ENCODE measurements at regions not wholly inside any gene's neighbourhood (a gene's known extent, or its start where the extent isn't known, plus 50 kb on each side); places are given as distances from the start of the nearest gene placed in this dataset.
A peak's percentile ranks its signal among the peaks of the same experiment; 100 is the strongest.

DNA sequence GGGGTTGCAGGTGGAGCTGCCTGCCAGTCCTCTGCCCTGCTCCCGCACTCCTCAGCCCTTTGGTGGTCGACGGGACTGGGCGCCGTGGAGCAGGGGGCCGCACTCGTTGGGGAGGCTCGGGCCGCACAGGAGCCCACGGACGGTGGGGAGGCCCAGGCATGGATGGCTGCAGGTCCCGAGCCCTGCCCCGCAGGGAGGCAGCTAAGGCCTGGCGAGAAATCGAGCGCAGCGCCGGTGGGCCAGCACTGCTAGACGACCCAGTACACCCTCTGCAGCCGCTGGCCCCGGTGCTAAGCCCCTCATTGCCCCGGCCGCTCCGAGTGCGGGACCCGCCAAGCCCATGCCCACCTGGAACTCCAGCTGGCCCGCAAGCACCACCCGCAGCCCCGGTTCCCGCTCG lies 221.8 kb downstream of the BTG1 start:
- Histone ChIP-seq H3K36me3 (ENCODE audit: control insufficient read depth in 2 of 2, extremely low read depth in 1 of 2, insufficient read depth in 1 of 2, low read length in 1 of 2) (no peaks in the 10 kb centered on the region), H3K27me3 (replicated peaks in 1 of 2; ENCODE audit: control insufficient read depth in 2 of 2, extremely low read depth in 1 of 2, insufficient read depth in 2 of 2, low read length in 1 of 2) (no peaks in the 10 kb centered on the region), H3K4me3 (ENCODE audit: control insufficient read depth in 1 of 2, extremely low read depth in 1 of 2, low read length in 1 of 2) (no peak overlapping the region), H3K4me1 (ENCODE audit: control insufficient read depth in 1 of 2, extremely low read depth in 1 of 2, insufficient read depth in 2 of 2, low read length in 2 of 2) (peaks cover 0 to 4% of the 10 kb centered on the region in 2 experiments), H3K27ac (ENCODE audit: low read length) (no peak overlapping the region), H3K9me3 (no peaks in the 10 kb centered on the region)
- ATAC-seq (replicated peaks in 1 of 4) (no peak), DNase-seq (no peak)
- Mint-ChIP-seq H3K36me3 (peaks cover 4% of the 10 kb centered on the region), H3K27ac (no peak overlapping the region), H3K27me3 (no peaks in the 10 kb centered on the region), H3K4me1 (peaks cover 27% of the 10 kb centered on the region in 3 donors), H3K4me3 (no peak overlapping the region), H3K9me3 (peaks cover 0 to 9% (median 4%) of the 10 kb centered on the region in 3 donors)
- 95% methylated on average over 25 of the region's 31 CpGs for WGBS (ENCODE audit: insufficient coverage)
- ChIA-PET POLR2A (interaction anchor here in 1 of 2 donors (0.6 kb wide), 1 partner anchor 475 kb away, joined by 3 read pairs; no protein-coding TSS in a partner anchor), CTCF (no interaction called here)

DNA sequence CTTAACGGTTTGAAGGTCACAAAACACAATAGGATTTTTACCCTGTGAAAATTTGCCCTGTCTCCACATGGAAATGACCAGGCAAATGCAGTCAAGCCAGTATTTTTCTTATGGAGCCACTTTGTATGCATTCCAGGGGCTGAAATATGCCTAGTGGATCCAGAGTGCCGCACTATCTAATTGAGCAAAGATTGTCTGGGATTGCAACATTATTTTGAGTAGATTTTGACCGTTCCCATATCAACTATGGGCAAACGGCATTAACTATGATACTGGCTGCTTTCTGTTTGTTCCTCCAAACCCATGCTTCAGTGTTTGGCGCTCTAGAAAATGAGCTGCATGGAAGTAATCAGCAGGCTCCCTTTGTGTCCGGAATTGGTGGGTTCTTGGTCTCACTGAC lies 223.0 kb downstream of the BTG1 start:
- H3K36me3 ChIP-seq (ENCODE audit: control insufficient read depth in 2 of 2, extremely low read depth in 1 of 2, insufficient read depth in 1 of 2, low read length in 1 of 2) = no peaks in the 10 kb centered on the region
- H3K4me1 ChIP-seq (ENCODE audit: control insufficient read depth in 1 of 2, extremely low read depth in 1 of 2, insufficient read depth in 2 of 2, low read length in 2 of 2) = peaks cover 0 to 4% of the 10 kb centered on the region in 2 experiments
- no peak for DNase-seq
- no peak for ATAC-seq (replicated peaks in 1 of 4)
- Mint-ChIP-seq H3K27ac (no peak overlapping the region), H3K9me3 (peaks cover 0 to 2% (median 0%) of the 10 kb centered on the region in 3 donors), H3K4me1 (peaks cover 33 to 36% (median 35%) of the 10 kb centered on the region in 3 donors), H3K4me3 (no peak overlapping the region), H3K36me3 (peaks cover 4% of the 10 kb centered on the region), H3K27me3 (no peaks in the 10 kb centered on the region)
- H3K9me3 ChIP-seq = no peaks in the 10 kb centered on the region
- no peak overlapping the region for H3K4me3 ChIP-seq (ENCODE audit: control insufficient read depth in 1 of 2, extremely low read depth in 1 of 2, low read length in 1 of 2)
- WGBS (ENCODE audit: insufficient coverage) = 97% methylated on average over 6 of the region's 6 CpGs
- POLR2A ChIA-PET = interaction anchor here in 1 of 2 donors (0.6 kb wide), 2 partner anchors 211 to 219 kb away, joined by 3 read pairs; no protein-coding TSS in a partner anchor
- CTCF ChIA-PET = no interaction called here
- H3K27me3 ChIP-seq (replicated peaks in 1 of 2; ENCODE audit: control insufficient read depth in 2 of 2, extremely low read depth in 1 of 2, insufficient read depth in 2 of 2, low read length in 1 of 2) = no peaks in the 10 kb centered on the region
- no peak overlapping the region for H3K27ac ChIP-seq (ENCODE audit: low read length)

DNA sequence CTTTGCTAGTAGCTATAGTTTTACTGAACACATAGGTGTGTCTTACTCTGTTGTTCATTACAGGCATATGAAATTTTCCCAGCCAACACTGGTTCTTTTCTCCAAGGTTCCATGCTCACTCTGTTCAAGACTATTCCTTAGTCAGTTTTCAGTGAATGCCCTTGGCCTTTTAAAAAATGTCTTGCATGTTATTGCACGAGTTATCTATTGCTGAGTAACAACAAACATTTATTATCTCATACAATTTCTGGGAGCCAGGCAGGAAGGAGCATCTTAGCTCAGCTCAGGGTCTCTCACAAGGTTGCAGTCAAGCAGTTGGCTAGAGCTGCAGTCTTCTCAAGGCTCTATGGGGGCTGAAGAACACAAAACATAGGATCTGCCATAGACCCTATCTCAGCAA lies 223.5 kb downstream of the BTG1 start:
- Histone ChIP-seq H3K9me3 (no peaks in the 10 kb centered on the region), H3K27me3 (replicated peaks in 1 of 2; ENCODE audit: control insufficient read depth in 2 of 2, extremely low read depth in 1 of 2, insufficient read depth in 2 of 2, low read length in 1 of 2) (no peaks in the 10 kb centered on the region), H3K4me1 (ENCODE audit: control insufficient read depth in 1 of 2, extremely low read depth in 1 of 2, insufficient read depth in 2 of 2, low read length in 2 of 2) (peaks cover 0 to 4% of the 10 kb centered on the region in 2 experiments), H3K36me3 (ENCODE audit: control insufficient read depth in 2 of 2, extremely low read depth in 1 of 2, insufficient read depth in 1 of 2, low read length in 1 of 2) (no peaks in the 10 kb centered on the region), H3K27ac (ENCODE audit: low read length) (no peak overlapping the region), H3K4me3 (ENCODE audit: control insufficient read depth in 1 of 2, extremely low read depth in 1 of 2, low read length in 1 of 2) (no peak overlapping the region)
- ChIA-PET POLR2A (interaction anchor here in 1 of 2 donors (0.6 kb wide), 2 partner anchors 212 to 219 kb away, joined by 3 read pairs; no protein-coding TSS in a partner anchor), CTCF (no interaction called here)
- no peak overlapping the region for H3K4me3 Mint-ChIP-seq
- no CpG with 5 or more reads among the region's 1 CpG for WGBS (ENCODE audit: insufficient coverage)
- no peak for DNase-seq
- H3K4me1 Mint-ChIP-seq = peaks cover 33 to 37% (median 35%) of the 10 kb centered on the region in 3 donors
- no peak for ATAC-seq (replicated peaks in 1 of 4)
- H3K27ac Mint-ChIP-seq = no peak overlapping the region
- no peaks in the 10 kb centered on the region for H3K27me3 Mint-ChIP-seq
- peaks cover 0 to 3% (median 0%) of the 10 kb centered on the region in 3 donors for H3K9me3 Mint-ChIP-seq
- peaks cover 4% of the 10 kb centered on the region for H3K36me3 Mint-ChIP-seq

DNA sequence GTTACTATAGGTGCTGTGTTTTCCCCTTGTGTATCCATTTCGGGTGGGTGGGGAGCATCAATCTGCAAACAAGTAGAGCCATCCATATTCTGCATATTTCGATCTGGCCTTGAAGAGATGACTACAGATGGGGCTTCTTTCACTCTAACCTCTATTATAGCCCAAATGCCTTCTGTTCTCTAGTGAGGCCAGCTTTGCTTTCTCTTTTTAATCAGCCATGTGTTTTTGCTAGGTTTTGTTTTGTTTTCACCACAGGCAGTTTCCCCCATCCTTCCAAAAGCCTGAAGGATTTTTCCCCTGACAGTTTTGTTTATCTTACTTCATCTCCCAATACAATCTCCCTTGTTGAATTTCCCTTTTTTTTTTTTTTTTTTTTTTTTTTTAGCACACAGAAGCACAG lies 224.1 kb downstream of the BTG1 start:
- no peak overlapping the region for H3K4me3 Mint-ChIP-seq

DNA sequence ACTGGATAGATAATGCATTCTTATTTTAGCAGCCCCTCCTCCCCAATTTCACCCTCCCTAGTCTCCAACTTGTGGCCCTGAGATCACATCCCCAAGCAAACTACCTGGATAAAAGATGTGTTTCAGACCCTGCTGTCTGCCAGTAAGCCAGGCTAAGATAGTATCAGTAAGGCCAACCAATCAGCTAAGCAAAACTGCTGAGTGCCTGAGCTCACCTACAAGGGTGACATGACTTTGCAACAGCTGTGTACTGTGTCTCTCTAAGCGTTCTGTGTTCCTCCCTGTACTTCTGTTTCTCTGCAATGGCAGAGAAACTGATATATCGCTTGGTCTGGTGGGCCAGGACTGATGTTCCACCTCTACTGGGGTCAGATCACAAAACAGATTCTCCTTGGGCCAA lies 224.9 kb downstream of the BTG1 start:
- POLR2A ChIA-PET = no interaction called here

More for the DNA sequence above, 224.1 kb downstream of the BTG1 start:
- no peaks in the 10 kb centered on the region for H3K36me3 ChIP-seq (ENCODE audit: control insufficient read depth in 2 of 2, extremely low read depth in 1 of 2, insufficient read depth in 1 of 2, low read length in 1 of 2)
- ATAC-seq (replicated peaks in 1 of 4) (no peak), DNase-seq (no peak)
- Mint-ChIP-seq H3K4me1 (peaks cover 33 to 37% (median 35%) of the 10 kb centered on the region in 3 donors), H3K27me3 (no peaks in the 10 kb centered on the region), H3K36me3 (peaks cover 4% of the 10 kb centered on the region), H3K9me3 (peaks cover 0 to 6% (median 3%) of the 10 kb centered on the region in 3 donors), H3K27ac (peak overlapping the region in 1 of 2 donors; percentile 12)
- H3K27ac ChIP-seq (ENCODE audit: low read length) = no peak overlapping the region
- peaks cover 0 to 4% of the 10 kb centered on the region in 2 experiments for H3K4me1 ChIP-seq (ENCODE audit: control insufficient read depth in 1 of 2, extremely low read depth in 1 of 2, insufficient read depth in 2 of 2, low read length in 2 of 2)
- 82% methylated on average over 2 of the region's 2 CpGs for WGBS (ENCODE audit: insufficient coverage)
- POLR2A ChIA-PET = no interaction called here
- H3K4me3 ChIP-seq (ENCODE audit: control insufficient read depth in 1 of 2, extremely low read depth in 1 of 2, low read length in 1 of 2) = no peak overlapping the region
- CTCF ChIA-PET = interaction anchor here (0.7 kb wide), 2 partner anchors 153 to 310 kb away, joined by 6 to 22 read pairs; no protein-coding TSS in a partner anchor
- no peaks in the 10 kb centered on the region for H3K9me3 ChIP-seq
- H3K27me3 ChIP-seq (replicated peaks in 1 of 2; ENCODE audit: control insufficient read depth in 2 of 2, extremely low read depth in 1 of 2, insufficient read depth in 2 of 2, low read length in 1 of 2) = no peaks in the 10 kb centered on the region

DNA sequence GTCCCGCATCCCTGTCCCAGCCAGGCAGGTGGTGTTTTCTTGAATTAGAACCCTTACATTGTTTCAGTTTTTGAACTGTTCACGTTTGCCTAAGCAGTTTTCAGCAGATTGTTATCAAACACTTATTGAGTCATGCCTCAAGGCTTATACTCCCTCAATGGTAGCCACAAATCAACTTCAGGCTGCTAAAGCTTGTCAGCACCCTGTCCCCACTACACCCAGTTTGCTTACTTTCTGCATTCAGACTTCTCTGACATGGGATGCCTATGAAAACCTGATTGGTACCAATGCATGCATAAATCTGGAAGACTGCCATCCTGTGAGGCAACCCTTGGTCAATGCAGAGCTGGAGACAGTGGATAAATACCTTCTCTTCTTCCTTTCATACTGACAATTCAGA lies 225.4 kb downstream of the BTG1 start:
- Histone ChIP-seq H3K36me3 (ENCODE audit: control insufficient read depth in 2 of 2, extremely low read depth in 1 of 2, insufficient read depth in 1 of 2, low read length in 1 of 2) (no peaks in the 10 kb centered on the region), H3K9me3 (no peaks in the 10 kb centered on the region), H3K27ac (ENCODE audit: low read length) (no peak overlapping the region), H3K4me1 (ENCODE audit: control insufficient read depth in 1 of 2, extremely low read depth in 1 of 2, insufficient read depth in 2 of 2, low read length in 2 of 2) (peaks cover 0 to 4% of the 10 kb centered on the region in 2 experiments), H3K4me3 (ENCODE audit: control insufficient read depth in 1 of 2, extremely low read depth in 1 of 2, low read length in 1 of 2) (no peak overlapping the region), H3K27me3 (replicated peaks in 1 of 2; ENCODE audit: control insufficient read depth in 2 of 2, extremely low read depth in 1 of 2, insufficient read depth in 2 of 2, low read length in 1 of 2) (no peaks in the 10 kb centered on the region)
- H3K9me3 Mint-ChIP-seq = peaks cover 0 to 6% (median 3%) of the 10 kb centered on the region in 3 donors
- no peak for DNase-seq
- peaks cover 4% of the 10 kb centered on the region for H3K36me3 Mint-ChIP-seq
- ChIA-PET CTCF (no interaction called here), POLR2A (no interaction called here)
- 29% methylated on average over 1 of the region's 2 CpGs for WGBS (ENCODE audit: insufficient coverage)
- peaks cover 33 to 37% (median 35%) of the 10 kb centered on the region in 3 donors for H3K4me1 Mint-ChIP-seq
- peak in 3 of 4 experiments; percentile 43 to 59 (median 50) for ATAC-seq (replicated peaks in 1 of 4)
- no peak overlapping the region for H3K27ac Mint-ChIP-seq
- no peaks in the 10 kb centered on the region for H3K27me3 Mint-ChIP-seq
- no peak overlapping the region for H3K4me3 Mint-ChIP-seq

More for the DNA sequence above, 224.9 kb downstream of the BTG1 start:
- DNase-seq (no peak), ATAC-seq (replicated peaks in 1 of 4) (no peak)
- Histone ChIP-seq H3K4me3 (ENCODE audit: control insufficient read depth in 1 of 2, extremely low read depth in 1 of 2, low read length in 1 of 2) (no peak overlapping the region), H3K9me3 (no peaks in the 10 kb centered on the region), H3K4me1 (ENCODE audit: control insufficient read depth in 1 of 2, extremely low read depth in 1 of 2, insufficient read depth in 2 of 2, low read length in 2 of 2) (peaks cover 0 to 4% of the 10 kb centered on the region in 2 experiments), H3K36me3 (ENCODE audit: control insufficient read depth in 2 of 2, extremely low read depth in 1 of 2, insufficient read depth in 1 of 2, low read length in 1 of 2) (no peaks in the 10 kb centered on the region), H3K27ac (ENCODE audit: low read length) (no peak overlapping the region), H3K27me3 (replicated peaks in 1 of 2; ENCODE audit: control insufficient read depth in 2 of 2, extremely low read depth in 1 of 2, insufficient read depth in 2 of 2, low read length in 1 of 2) (no peaks in the 10 kb centered on the region)
- Mint-ChIP-seq H3K9me3 (peaks cover 0 to 6% (median 3%) of the 10 kb centered on the region in 3 donors), H3K36me3 (peaks cover 4% of the 10 kb centered on the region), H3K27me3 (no peaks in the 10 kb centered on the region), H3K4me3 (no peak overlapping the region), H3K4me1 (peaks cover 33 to 37% (median 35%) of the 10 kb centered on the region in 3 donors), H3K27ac (no peak overlapping the region)
- CTCF ChIA-PET = no interaction called here
- WGBS (ENCODE audit: insufficient coverage) = 100% methylated on average over 2 of the region's 2 CpGs

Data from T-cell (primary cell).